GM18502 (cell line): ENCODE measurements at regions not wholly inside any gene's neighbourhood (a gene's known extent, or its start where the extent isn't known, plus 50 kb on each side); places are given as distances from the start of the nearest gene placed in this dataset.

Experiments used
- ATAC-seq: cut with Tn5 transposase; IDR thresholded peaks from one replicate; pipeline ENCODE4 v1.9.1; 2021; ENCODE audit warnings: mild to moderate bottlenecking; ENCODE audit not compliant: unreplicated experiment, poor library complexity

DNA sequence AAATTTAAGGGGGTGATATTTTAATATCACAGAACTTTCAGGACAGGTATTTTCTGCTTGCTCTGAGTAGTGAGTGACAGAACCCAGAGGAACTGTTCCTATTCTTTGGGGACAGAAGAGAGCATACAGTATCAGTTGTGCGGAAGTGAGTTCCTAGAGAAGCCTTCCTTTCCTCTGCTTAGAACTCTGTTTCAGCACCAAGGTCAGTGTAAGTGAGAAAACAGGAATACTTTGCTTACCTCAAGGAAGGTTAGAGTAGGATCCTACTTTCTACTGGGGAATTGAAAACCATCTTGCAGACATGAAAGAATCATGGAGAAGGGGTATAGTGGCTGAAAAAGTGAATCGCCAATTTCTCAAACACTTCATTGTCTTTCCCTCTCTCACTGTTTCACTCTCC, 542.4 kb downstream of the SQOR start:
- no peak for ATAC-seq

- no peak for ATAC-seq
These were observed 543.3 kb downstream of the SQOR start for GRCh38 chr15:46178138-46178537.

DNA sequence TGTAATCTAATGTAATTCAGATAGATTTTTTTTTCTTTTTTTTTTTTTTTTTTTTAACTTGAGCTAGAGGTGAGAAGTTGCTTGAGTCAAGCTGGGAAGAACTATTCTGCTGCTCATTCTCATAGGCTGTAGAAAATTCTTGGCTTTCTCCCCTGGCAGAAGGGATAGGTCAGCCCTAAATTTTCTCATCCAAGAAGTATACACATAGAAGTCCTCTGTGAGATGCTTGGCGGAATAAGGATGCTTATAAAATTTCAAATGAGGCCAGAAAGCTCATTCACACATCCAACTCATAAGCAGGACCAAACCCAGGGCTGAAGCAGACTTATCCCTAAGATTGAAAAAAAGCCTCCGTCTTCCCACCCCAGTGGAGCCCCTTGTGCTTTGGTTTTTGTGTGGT, 572.5 kb downstream of the SQOR start:
- ATAC-seq, result no peak

DNA sequence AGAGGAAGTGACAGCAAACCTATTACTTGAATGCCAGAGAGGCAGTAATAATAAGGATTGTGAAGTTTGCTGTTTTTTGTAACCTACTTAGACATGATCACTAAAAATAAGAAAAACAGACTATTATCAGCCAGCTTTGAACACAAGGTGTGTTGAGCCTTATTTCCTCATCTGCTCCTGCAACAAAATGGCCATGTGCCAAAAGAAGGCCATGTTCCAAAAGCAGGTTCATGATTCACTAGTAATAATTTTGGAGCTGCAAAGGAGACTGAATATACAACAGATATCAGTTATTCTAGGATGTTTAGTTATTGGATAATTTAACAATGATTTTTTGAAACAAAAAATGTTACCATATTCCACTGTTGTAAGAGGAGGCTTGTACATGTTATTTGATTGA, 578.7 kb downstream of the SQOR start:
- ATAC-seq, result no peak

DNA sequence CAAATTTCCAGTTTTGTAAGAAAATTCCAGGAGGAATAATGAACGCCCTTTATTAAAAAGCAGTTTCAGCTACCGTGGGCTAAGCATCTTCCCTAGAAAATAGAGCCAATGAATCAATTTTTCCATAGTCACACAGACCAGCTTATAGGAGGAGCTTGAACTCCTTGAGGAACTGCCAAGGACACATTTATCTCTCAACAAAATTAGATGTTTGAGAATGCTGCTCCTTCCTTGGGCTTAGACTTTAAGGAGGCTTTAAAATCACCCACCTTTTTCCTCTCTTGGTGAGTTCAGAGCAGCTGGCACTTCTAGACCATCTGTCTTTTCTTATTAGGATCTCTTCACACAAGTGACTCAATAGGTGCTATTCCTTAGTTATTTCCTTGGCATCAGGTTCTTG, 588.0 kb downstream of the SQOR start:
- ATAC-seq, result no peak

GRCh38 chr15:46229263-46229662, 594.4 kb downstream of the SQOR start:
- no peak for ATAC-seq

DNA sequence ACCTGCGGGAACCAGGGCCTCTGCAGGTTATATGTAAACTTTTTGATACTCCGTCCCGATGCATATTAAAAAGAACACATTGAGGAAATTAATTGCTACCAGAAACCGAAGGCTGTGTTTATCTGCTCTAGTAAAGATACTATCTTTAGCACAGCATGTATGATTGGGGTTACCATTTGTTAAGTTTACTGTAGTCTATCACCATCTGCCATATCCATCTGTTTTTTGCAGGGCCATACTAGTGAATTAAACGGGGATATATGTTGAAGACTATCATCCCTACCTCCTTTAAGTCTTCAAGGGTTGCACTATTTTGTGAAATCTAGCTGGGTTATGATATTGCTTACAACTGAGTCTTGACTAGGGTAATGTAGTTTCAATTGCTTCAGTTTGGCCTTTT, 597.0 kb downstream of the SQOR start:
- ATAC-seq, result no peak

DNA sequence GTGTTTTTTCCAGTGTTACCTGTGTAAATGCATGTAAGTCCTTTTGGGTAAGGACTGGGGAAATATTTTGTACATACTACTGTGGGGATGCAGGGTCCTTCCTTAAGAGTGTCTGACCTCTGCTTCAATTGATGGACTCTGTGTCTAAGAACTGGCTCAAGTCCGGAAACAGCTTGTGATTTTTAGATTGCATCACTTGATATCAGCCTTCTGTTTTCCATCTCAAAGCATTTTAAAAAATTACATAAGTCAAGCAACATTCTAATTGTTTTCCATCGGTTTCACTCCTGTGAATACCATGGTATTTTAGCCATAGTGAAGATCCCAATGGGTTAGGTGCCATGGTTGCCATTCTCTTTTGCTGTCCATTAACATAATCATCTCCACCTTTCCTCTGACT, 597.6 kb downstream of the SQOR start:
- no peak for ATAC-seq

- no peak for ATAC-seq
These were observed 608.1 kb downstream of the SQOR start for GRCh38 chr15:46242935-46243334.

GRCh38 chr15:46251903-46252302, 617.1 kb downstream of the SQOR start:
- ATAC-seq, result no peak

DNA sequence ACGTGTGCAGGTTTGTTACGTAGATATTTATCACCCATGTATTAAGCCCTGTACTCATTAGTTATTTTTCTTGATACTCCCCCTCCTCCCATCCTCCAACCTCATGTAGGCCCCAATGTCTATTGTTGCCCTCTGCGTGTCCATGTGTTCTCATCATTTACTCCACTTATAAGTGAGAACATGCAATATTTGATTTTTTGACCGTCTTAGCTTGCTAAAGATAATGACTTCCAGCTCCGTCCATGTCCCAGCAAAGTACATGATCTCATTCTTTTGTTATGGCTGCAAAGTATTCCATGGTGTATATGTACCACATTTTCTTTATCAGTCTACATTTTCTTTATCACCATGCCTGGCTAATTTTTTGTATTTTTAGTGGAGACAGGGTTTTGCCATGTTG, 623.2 kb downstream of the SQOR start:
- ATAC-seq, result no peak

- no peak for ATAC-seq
These were observed 626.1 kb downstream of the SQOR start for GRCh38 chr15:46260937-46261336.

- ATAC-seq, result no peak
These were observed 631.0 kb downstream of the SQOR start for GRCh38 chr15:46265664-46266347.

- no peak for ATAC-seq
These were observed 631.8 kb downstream of the SQOR start for GRCh38 chr15:46266661-46267060.

- no peak for ATAC-seq
These were observed 635.8 kb downstream of the SQOR start for GRCh38 chr15:46270481-46271147.

- ATAC-seq, result no peak
These were observed 640.9 kb downstream of the SQOR start for GRCh38 chr15:46275701-46276100.

- ATAC-seq, result no peak
These were observed 642.6 kb downstream of the SQOR start for GRCh38 chr15:46277451-46277850.

GRCh38 chr15:46278062-46278461, 643.2 kb downstream of the SQOR start:
- no peak for ATAC-seq

DNA sequence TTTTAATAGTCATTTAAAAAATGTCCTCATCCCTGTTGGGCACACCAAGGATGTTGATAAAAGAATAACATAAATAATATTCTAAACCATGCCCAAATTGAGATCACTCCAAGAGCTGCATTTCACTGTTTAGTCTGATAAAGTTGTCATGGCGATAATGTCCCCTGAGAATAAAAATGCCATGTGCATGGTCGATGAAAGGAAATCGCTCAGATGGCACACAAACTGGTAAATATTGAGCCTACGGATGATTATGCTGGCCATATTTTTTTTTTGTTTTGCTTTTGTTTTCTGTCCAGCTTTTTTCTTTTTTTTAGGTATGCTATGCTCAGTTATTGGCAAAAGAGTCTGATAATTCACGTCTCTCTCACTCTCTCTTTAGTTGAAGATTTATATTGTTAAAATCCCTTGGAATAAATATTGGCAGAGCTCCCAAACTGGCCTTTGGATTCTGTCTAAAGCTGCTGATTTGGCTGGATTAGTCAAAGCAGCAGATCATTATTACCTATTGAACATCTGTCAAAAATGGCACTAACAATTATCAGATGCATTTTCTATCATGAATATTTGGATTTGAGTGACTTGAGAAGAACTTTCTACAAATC, 643.8 kb downstream of the SQOR start:
- no peak for ATAC-seq

- ATAC-seq, result no peak
These were observed 646.1 kb downstream of the SQOR start for GRCh38 chr15:46280762-46281542.

- no peak for ATAC-seq
These were observed 658.7 kb downstream of the SQOR start for GRCh38 chr15:46293550-46293949.
